ENCODE measurements at regions not wholly inside any gene's neighbourhood (a gene's known extent, or its start where the extent isn't known, plus 50 kb on each side); places are given as distances from the start of the nearest gene placed in this dataset.

- Mint-ChIP-seq H3K27ac (no peak overlapping the region), H3K4me1 (no peaks in the 10 kb centered on the region), H3K36me3 (ENCODE audit: low read depth) (no peaks in the 10 kb centered on the region), H3K9me3 (no peaks in the 10 kb centered on the region), H3K4me3 (no peak overlapping the region), H3K27me3 (no peaks in the 10 kb centered on the region)
- ChIA-PET POLR2A (no interaction called here), CTCF (no interaction called here)
- DNase-seq, result no peak
Measured at GRCh38 chr10:128879441-128880140, 587.5 kb upstream of the MGMT start.

DNA sequence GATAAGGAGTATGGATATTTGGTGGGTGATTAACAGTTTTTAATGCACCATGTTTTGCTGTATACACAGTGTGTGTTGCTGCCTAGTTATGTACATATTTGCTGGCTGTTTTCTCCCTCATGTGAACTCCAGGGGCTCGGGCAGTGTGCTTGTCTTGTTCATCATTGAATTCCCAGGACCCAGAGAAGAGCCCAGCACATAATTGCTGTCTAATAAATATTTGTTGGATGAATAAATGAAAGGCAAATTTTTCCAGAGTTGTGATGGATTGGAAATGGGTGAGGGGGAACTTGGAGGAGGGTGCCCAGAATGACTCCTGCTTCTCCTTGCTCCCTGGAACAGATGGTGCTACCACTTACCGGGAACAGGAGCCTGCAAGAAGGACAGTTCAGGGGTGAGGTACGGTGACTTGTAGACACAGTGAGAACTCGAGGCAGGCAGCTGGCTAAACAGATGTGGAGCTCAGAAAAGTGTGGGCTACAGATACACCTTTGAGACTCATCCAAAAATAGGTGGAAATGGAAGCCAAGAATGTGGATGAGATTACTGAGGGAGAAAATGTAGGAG lies 586.8 kb upstream of the MGMT start:
- CTCF ChIA-PET, result no interaction called here
- Mint-ChIP-seq H3K4me3 (no peak overlapping the region), H3K27ac (no peak overlapping the region), H3K27me3 (no peaks in the 10 kb centered on the region), H3K36me3 (ENCODE audit: low read depth) (no peaks in the 10 kb centered on the region), H3K4me1 (no peaks in the 10 kb centered on the region), H3K9me3 (no peaks in the 10 kb centered on the region)
- no peak for DNase-seq
- POLR2A ChIA-PET, result no interaction called here

DNA sequence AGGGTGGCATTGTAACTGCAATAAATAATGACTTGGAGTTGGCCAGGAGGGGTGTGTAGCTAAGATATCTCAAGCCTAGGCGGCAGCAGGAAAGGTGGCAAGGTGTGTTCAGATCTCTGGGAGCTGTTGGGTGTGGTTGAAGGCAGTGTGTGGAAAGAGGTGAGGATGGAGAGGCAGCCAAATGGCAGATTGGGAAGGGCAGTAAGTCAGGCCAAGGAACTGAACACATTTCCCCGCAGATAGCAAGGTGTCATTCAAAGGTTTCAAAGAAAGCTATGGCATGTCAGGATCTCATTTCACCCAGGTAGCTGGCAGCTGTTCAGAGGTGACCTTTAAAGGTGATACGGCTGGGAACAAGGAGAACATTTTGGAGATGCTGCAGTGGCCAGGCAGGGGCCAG lies 586.0 kb upstream of the MGMT start:
- Mint-ChIP-seq H3K27ac (no peak overlapping the region), H3K4me1 (no peaks in the 10 kb centered on the region), H3K36me3 (ENCODE audit: low read depth) (no peaks in the 10 kb centered on the region), H3K4me3 (no peak overlapping the region), H3K9me3 (no peaks in the 10 kb centered on the region), H3K27me3 (no peaks in the 10 kb centered on the region)
- no peak for DNase-seq
- POLR2A ChIA-PET, result no interaction called here
- CTCF ChIA-PET, result no interaction called here

GRCh38 chr10:128883231-128884032 lies 583.6 kb upstream of the MGMT start:
- no peaks in the 10 kb centered on the region for H3K4me1 Mint-ChIP-seq
- no peaks in the 10 kb centered on the region for H3K36me3 Mint-ChIP-seq (ENCODE audit: low read depth)
- H3K27me3 Mint-ChIP-seq, result no peaks in the 10 kb centered on the region
- H3K27ac Mint-ChIP-seq, result no peak overlapping the region
- H3K9me3 Mint-ChIP-seq, result peaks cover 5% of the 10 kb centered on the region
- CTCF ChIA-PET, result no interaction called here
- POLR2A ChIA-PET, result no interaction called here
- H3K4me3 Mint-ChIP-seq, result no peak overlapping the region
- DNase-seq, result no peak

DNA sequence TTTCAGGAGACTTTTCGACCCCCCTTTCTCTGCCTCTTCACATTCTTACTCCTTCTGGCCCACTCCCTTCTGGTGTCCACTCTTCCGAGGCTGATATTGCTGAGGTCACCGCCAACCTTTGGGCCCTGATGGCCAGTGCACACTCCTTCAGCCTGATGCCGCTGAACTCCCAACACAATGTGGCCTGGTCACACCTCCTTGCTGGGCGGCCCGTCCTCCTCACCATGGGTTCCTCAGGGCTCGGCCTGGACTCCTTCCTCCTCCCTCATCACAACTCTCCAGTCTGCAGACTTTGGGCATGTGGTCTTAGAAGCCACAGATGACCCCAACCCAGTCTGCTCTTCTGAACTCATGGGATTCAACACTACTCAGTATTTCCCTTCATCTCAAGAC lies 583.0 kb upstream of the MGMT start:
- Mint-ChIP-seq H3K36me3 (ENCODE audit: low read depth) (no peaks in the 10 kb centered on the region), H3K27me3 (no peaks in the 10 kb centered on the region), H3K4me3 (no peak overlapping the region), H3K9me3 (peaks cover 8% of the 10 kb centered on the region), H3K27ac (no peak overlapping the region), H3K4me1 (no peaks in the 10 kb centered on the region)
- CTCF ChIA-PET, result no interaction called here
- POLR2A ChIA-PET, result no interaction called here
- DNase-seq, result no peak

DNA sequence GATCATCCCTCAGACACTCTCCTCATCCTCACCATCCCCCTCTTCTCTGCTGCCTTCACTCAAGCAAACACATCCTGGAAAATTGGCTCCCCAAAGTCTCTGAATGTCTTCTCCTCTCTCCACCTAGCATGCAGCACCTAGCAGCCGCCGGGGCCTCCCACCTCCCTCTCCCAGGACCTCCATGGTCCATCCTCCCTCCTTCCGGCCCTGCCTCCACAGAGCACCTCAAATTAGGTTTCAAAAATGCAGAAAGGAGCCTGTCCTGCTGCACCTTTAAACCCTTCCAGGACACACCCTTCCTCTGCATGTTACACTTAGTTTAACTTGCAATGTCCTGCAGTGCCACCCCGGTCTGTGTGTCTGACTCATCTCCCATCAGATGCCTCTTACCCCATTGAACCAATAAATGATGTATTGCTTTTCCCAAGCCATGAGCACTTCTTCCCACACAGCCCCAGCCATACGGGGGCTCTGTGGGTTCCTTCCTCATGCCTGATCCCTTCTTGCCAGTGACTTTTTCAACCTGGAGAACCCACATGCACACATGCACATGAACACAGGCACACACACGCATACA lies 582.5 kb upstream of the MGMT start:
- peaks cover 8% of the 10 kb centered on the region for H3K9me3 Mint-ChIP-seq
- H3K4me1 Mint-ChIP-seq, result no peaks in the 10 kb centered on the region
- H3K27me3 Mint-ChIP-seq, result no peaks in the 10 kb centered on the region
- H3K27ac Mint-ChIP-seq, result no peak overlapping the region
- ChIA-PET POLR2A (no interaction called here), CTCF (no interaction called here)
- no peaks in the 10 kb centered on the region for H3K36me3 Mint-ChIP-seq (ENCODE audit: low read depth)
- H3K4me3 Mint-ChIP-seq, result no peak overlapping the region
- DNase-seq, result no peak

DNA sequence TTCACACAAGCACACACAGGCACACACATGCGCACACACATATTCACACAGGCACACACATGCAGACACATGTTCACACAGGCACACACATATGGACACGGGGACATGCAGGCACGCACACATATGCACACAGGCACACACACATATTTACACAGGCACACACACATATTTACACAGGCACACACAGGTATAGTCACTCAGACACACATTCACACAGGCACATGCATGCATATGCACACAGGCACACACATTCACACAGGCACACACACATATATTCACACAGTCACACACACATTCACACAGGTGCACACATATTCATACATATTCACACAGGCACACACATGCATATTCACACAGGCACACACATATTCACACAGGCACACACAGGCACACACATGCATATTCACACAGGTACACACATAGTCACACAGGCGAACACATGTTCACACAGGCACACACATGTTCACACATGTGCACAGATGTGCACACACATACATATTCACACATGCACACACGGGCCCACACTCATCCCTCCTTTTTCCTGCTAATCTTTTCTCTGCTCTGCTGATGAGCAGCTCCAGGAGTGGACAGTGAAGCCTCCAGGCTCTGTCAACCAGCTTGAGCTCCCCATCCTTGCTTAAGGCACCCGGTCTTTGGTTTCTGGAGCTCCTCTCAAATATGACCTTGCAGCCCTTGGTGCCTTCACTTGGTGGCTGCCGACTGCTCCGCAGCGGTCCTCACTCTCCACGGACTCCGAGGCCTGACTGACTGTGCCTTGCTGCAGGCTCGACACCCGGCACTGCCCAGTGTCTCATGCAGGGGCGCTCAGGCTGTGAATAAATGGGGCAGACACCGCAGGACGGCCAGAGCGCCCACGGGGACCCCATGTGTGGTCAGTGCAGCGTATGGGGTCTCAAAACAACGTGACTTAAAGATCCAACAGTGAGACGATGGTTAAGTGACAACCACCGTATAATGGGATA lies 581.2 kb upstream of the MGMT start:
- CTCF ChIA-PET, result no interaction called here

GRCh38 chr10:128887856-128888255 lies 579.2 kb upstream of the MGMT start:
- ChIA-PET CTCF (no interaction called here), POLR2A (no interaction called here)
- no peak overlapping the region for H3K4me3 Mint-ChIP-seq
- H3K36me3 Mint-ChIP-seq (ENCODE audit: low read depth), result no peaks in the 10 kb centered on the region
- H3K27me3 Mint-ChIP-seq, result no peaks in the 10 kb centered on the region
- H3K9me3 Mint-ChIP-seq, result peaks cover 8% of the 10 kb centered on the region
- DNase-seq, result no peak
- H3K27ac Mint-ChIP-seq, result no peak overlapping the region
- no peaks in the 10 kb centered on the region for H3K4me1 Mint-ChIP-seq

More for the DNA sequence above, 581.2 kb upstream of the MGMT start:
- POLR2A ChIA-PET, result no interaction called here
- no peak for DNase-seq
- no peaks in the 10 kb centered on the region for H3K27me3 Mint-ChIP-seq
- H3K4me3 Mint-ChIP-seq, result no peak overlapping the region
- H3K27ac Mint-ChIP-seq, result no peak overlapping the region
- no peaks in the 10 kb centered on the region for H3K36me3 Mint-ChIP-seq (ENCODE audit: low read depth)
- H3K4me1 Mint-ChIP-seq, result no peaks in the 10 kb centered on the region
- H3K9me3 Mint-ChIP-seq, result peaks cover 8% of the 10 kb centered on the region

DNA sequence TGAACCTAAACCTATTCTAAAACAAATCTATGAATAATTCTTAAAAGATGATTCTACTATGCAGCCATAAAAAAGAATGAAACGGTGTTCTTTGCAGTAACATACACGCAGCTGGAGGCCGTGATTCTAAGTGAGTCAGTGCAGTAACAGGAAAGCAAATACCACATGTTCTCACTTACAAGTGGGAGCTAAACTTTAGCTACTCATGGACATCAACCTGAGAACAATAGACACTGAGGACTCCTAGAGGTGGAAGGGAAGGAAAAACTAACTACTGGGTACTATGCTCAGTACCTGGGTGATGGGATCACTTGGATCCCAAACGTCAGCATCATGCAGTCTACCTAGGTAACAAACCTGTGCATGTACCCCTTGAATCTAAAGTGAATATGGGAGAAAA lies 575.0 kb upstream of the MGMT start:
- DNase-seq, result no peak
- POLR2A ChIA-PET, result no interaction called here
- H3K9me3 Mint-ChIP-seq, result peaks cover 6% of the 10 kb centered on the region

GRCh38 chr10:128894641-128895040 lies 572.4 kb upstream of the MGMT start:
- no peak overlapping the region for H3K27ac Mint-ChIP-seq
- H3K27me3 Mint-ChIP-seq, result no peaks in the 10 kb centered on the region
- no peak overlapping the region for H3K4me3 Mint-ChIP-seq
- ChIA-PET POLR2A (no interaction called here), CTCF (no interaction called here)
- no peaks in the 10 kb centered on the region for H3K4me1 Mint-ChIP-seq
- H3K9me3 Mint-ChIP-seq, result no peaks in the 10 kb centered on the region
- DNase-seq, result no peak
- no peaks in the 10 kb centered on the region for H3K36me3 Mint-ChIP-seq (ENCODE audit: low read depth)

More for the DNA sequence above, 575.0 kb upstream of the MGMT start:
- Mint-ChIP-seq H3K4me3 (no peak overlapping the region), H3K4me1 (no peaks in the 10 kb centered on the region), H3K36me3 (ENCODE audit: low read depth) (no peaks in the 10 kb centered on the region), H3K27me3 (no peaks in the 10 kb centered on the region), H3K27ac (no peak overlapping the region)
- CTCF ChIA-PET, result no interaction called here

- Mint-ChIP-seq H3K4me3 (no peak overlapping the region), H3K9me3 (no peaks in the 10 kb centered on the region), H3K4me1 (no peaks in the 10 kb centered on the region), H3K36me3 (ENCODE audit: low read depth) (no peaks in the 10 kb centered on the region), H3K27ac (no peak overlapping the region), H3K27me3 (no peaks in the 10 kb centered on the region)
- ChIA-PET CTCF (no interaction called here), POLR2A (no interaction called here)
- no peak for DNase-seq
Measured at GRCh38 chr10:128895473-128895872, 571.6 kb upstream of the MGMT start.

- DNase-seq, result no peak
- Mint-ChIP-seq H3K4me1 (no peaks in the 10 kb centered on the region), H3K9me3 (no peaks in the 10 kb centered on the region), H3K27ac (no peak overlapping the region), H3K27me3 (no peaks in the 10 kb centered on the region), H3K36me3 (ENCODE audit: low read depth) (no peaks in the 10 kb centered on the region), H3K4me3 (no peak overlapping the region)
- ChIA-PET CTCF (no interaction called here), POLR2A (no interaction called here)
Measured at GRCh38 chr10:128896116-128896795, 570.8 kb upstream of the MGMT start.
